DMS153 (cell line): ENCODE measurements at regions not wholly inside any gene's neighbourhood (a gene's known extent, or its start where the extent isn't known, plus 50 kb on each side); places are given as distances from the start of the nearest gene placed in this dataset.
A peak's percentile ranks its signal among the peaks of the same experiment; 100 is the strongest.

Source experiments
- DNase-seq: peaks from one replicate; lab custom pipeline; 2025; lab: John Stamatoyannopoulos, UW

GRCh38 chr3:124091716-124092115 is 99.8 kb upstream of the ROPN1 start:
- DNase-seq: no peak

GRCh38 chr3:124092811-124093210 is 100.9 kb upstream of the ROPN1 start:
- no peak for DNase-seq

- no peak for DNase-seq
Observed at GRCh38 chr3:124094496-124094895, 102.6 kb upstream of the ROPN1 start.

- DNase-seq: peak; percentile 56
Observed at GRCh38 chr3:124097362-124098131, 105.6 kb upstream of the ROPN1 start.

- no peak for DNase-seq
Observed at GRCh38 chr3:124101643-124102042, 109.7 kb upstream of the ROPN1 start.

- DNase-seq: no peak
Observed at GRCh38 chr3:124107104-124107890, 115.4 kb upstream of the ROPN1 start.

GRCh38 chr3:124108446-124108845 is 116.5 kb upstream of the ROPN1 start:
- DNase-seq: no peak

GRCh38 chr3:124113485-124113884 is 121.6 kb upstream of the ROPN1 start:
- no peak for DNase-seq

GRCh38 chr3:124115279-124115678 is 123.4 kb upstream of the ROPN1 start:
- DNase-seq: no peak

GRCh38 chr3:124115956-124116355 is 124.0 kb upstream of the ROPN1 start:
- no peak for DNase-seq

- no peak for DNase-seq
Observed at GRCh38 chr3:124116906-124117305, 125.0 kb upstream of the ROPN1 start.

GRCh38 chr3:124117486-124117885 is 125.6 kb upstream of the ROPN1 start:
- DNase-seq: no peak

- no peak for DNase-seq
Observed at GRCh38 chr3:124118397-124118796, 126.5 kb upstream of the ROPN1 start.

- DNase-seq: no peak
Observed at GRCh38 chr3:124119056-124119716, 127.3 kb upstream of the ROPN1 start.

GRCh38 chr3:124121379-124122312 is 129.7 kb upstream of the ROPN1 start:
- DNase-seq: no peak

- DNase-seq: no peak
Observed at GRCh38 chr3:124125315-124125714, 133.4 kb upstream of the ROPN1 start.

- no peak for DNase-seq
Observed at GRCh38 chr3:124126436-124127023, 134.6 kb upstream of the ROPN1 start.

GRCh38 chr3:124131158-124131557 is 139.2 kb upstream of the ROPN1 start:
- DNase-seq: no peak

- no peak for DNase-seq
Observed at GRCh38 chr3:124131580-124131979, 139.7 kb upstream of the ROPN1 start.

- DNase-seq: no peak
Observed at GRCh38 chr3:124132813-124133212, 140.9 kb upstream of the ROPN1 start.

GRCh38 chr3:124133366-124133940 is 141.5 kb upstream of the ROPN1 start:
- no peak for DNase-seq
